SK-N-SH treated with all-trans-retinoic acid at 6 μM for 48 hours (cell line): ENCODE measurements at regions not wholly inside any gene's neighbourhood (a gene's known extent, or its start where the extent isn't known, plus 50 kb on each side); places are given as distances from the start of the nearest gene placed in this dataset.

Experiments used
- ATAC-seq: fragments of 200-7000 bp; cut with Tn5 transposase; 3 replicates; pipeline ENCODE4 v1.9.1; 2020; ENCODE audit warnings: mild to moderate bottlenecking, moderate library complexity
- ARNTL ChIP-seq: fragments of 450-650 bp; formaldehyde crosslinking; IDR thresholded peaks from 2 replicates; pipeline ENCODE4 v1.5.0; 2020; ENCODE audit warnings: low read depth, mild to moderate bottlenecking, moderate library complexity, borderline replicate concordance
- BACH2 ChIP-seq: fragments of 250-450 bp; sonication (Bioruptor Pico); IDR thresholded peaks from 2 replicates; pipeline ENCODE4 v1.9.0; 2021; ENCODE audit warnings: mild to moderate bottlenecking, borderline replicate concordance
- CSDC2 ChIP-seq: fragments of 250-450 bp; sonication (Bioruptor Pico); IDR thresholded peaks from 2 replicates; pipeline ENCODE4 v1.5.0; 2020; ENCODE audit warnings: mild to moderate bottlenecking, moderate library complexity
- ESRRG ChIP-seq: fragments of 250-450 bp; sonication (Bioruptor Pico); IDR thresholded peaks from 2 replicates; pipeline ENCODE4 v1.6.1; 2021; ENCODE audit warnings: mild to moderate bottlenecking
- GLIS3 ChIP-seq: fragments of 250-450 bp; sonication (Bioruptor Pico); IDR thresholded peaks from 2 replicates; pipeline ENCODE4 v1.5.0; 2020; ENCODE audit warnings: mild to moderate bottlenecking, moderate library complexity
- ISL1 ChIP-seq: fragments of 250-450 bp; sonication (Bioruptor Pico); IDR thresholded peaks from 2 replicates; pipeline ENCODE4 v2.1.2; 2022; ENCODE audit warnings: mild to moderate bottlenecking, moderate library complexity
- OSR1 ChIP-seq: fragments of 250-450 bp; sonication (Bioruptor Pico); IDR thresholded peaks from 2 replicates; pipeline ENCODE4 v1.8.0; 2022; ENCODE audit warnings: moderate library complexity, mild to moderate bottlenecking, inconsistent platforms
- PATZ1 ChIP-seq: fragments of 250-450 bp; sonication (Bioruptor Pico); IDR thresholded peaks from 2 replicates; pipeline ENCODE4 v1.8.0; 2020; ENCODE audit warnings: mild to moderate bottlenecking, moderate library complexity, borderline replicate concordance
- PPARA ChIP-seq: fragments of 250-450 bp; sonication (Bioruptor Pico); IDR thresholded peaks from 2 replicates; pipeline ENCODE4 v1.5.0; 2020; ENCODE audit warnings: mild to moderate bottlenecking, borderline replicate concordance
- RARB ChIP-seq: fragments of 250-450 bp; sonication (Bioruptor Pico); IDR thresholded peaks from 2 replicates; pipeline ENCODE4 v1.8.0; 2021; ENCODE audit warnings: mild to moderate bottlenecking, moderate library complexity
- SNAI2 ChIP-seq: fragments of 250-450 bp; sonication (Bioruptor Pico); IDR thresholded peaks from 2 replicates; pipeline ENCODE4 v1.5.0; 2020; ENCODE audit warnings: mild to moderate bottlenecking, moderate library complexity
- TCF4 ChIP-seq: fragments of 250-450 bp; sonication (Bioruptor Pico); IDR thresholded peaks from 2 replicates; pipeline ENCODE4 v1.8.0; 2021; ENCODE audit warnings: mild to moderate bottlenecking, moderate library complexity, borderline replicate concordance
- TOX ChIP-seq: fragments of 250-450 bp; sonication (Bioruptor Pico); IDR thresholded peaks from 2 replicates; pipeline ENCODE4 v1.8.0; 2021; ENCODE audit warnings: mild to moderate bottlenecking, moderate library complexity, borderline replicate concordance
- TSHZ2 ChIP-seq: fragments of 250-450 bp; sonication (Bioruptor Pico); IDR thresholded peaks from 2 replicates; pipeline ENCODE4 v1.5.0; 2020; ENCODE audit warnings: mild to moderate bottlenecking, moderate library complexity
- ZFP3 ChIP-seq: fragments of 250-450 bp; sonication (Bioruptor Pico); IDR thresholded peaks from 2 replicates; pipeline ENCODE4 v1.5.0; 2020; ENCODE audit warnings: mild to moderate bottlenecking, moderate library complexity
- ZFP30 ChIP-seq: fragments of 450-650 bp; formaldehyde crosslinking; IDR thresholded peaks from 2 replicates; pipeline ENCODE4 v1.5.0; 2022; ENCODE audit warnings: mild to moderate bottlenecking, moderate library complexity
- ZNF565 ChIP-seq: fragments of 450-650 bp; formaldehyde crosslinking; conservative IDR thresholded peaks from 2 replicates; pipeline ENCODE4 v1.5.0; 2020; ENCODE audit warnings: low read depth, mild to moderate bottlenecking, moderate library complexity
- ZNF70 ChIP-seq: fragments of 450-650 bp; formaldehyde crosslinking; IDR thresholded peaks from 2 replicates; pipeline ENCODE4 v1.5.0; 2020; ENCODE audit warnings: mild to moderate bottlenecking, moderate library complexity
- ZNF8 ChIP-seq: fragments of 450-650 bp; formaldehyde crosslinking; IDR thresholded peaks from 2 replicates; pipeline ENCODE4 v1.5.0; 2020; ENCODE audit warnings: mild to moderate bottlenecking, moderate library complexity
- TF ChIP-seq, protein P1 (sequence below): fragments of 250-450 bp; sonication (Bioruptor Pico); IDR thresholded peaks from 2 replicates; pipeline ENCODE4 v1.5.1; 2021; ENCODE audit warnings: mild to moderate bottlenecking, moderate library complexity
- TF ChIP-seq, protein P2 (sequence below): fragments of 250-450 bp; sonication (Bioruptor Pico); IDR thresholded peaks from 2 replicates; pipeline ENCODE4 v1.5.1; 2020; ENCODE audit warnings: low read depth, mild to moderate bottlenecking, moderate library complexity
- TF ChIP-seq, protein P3 (sequence below): fragments of 250-450 bp; sonication (Bioruptor Pico); IDR thresholded peaks from 2 replicates; pipeline ENCODE4 v1.8.0; 2021; ENCODE audit warnings: low read depth, mild to moderate bottlenecking, moderate library complexity, borderline replicate concordance

GRCh38 chr17:70235252-70235651, 65.9 kb downstream of the KCNJ2 start:
- no peak for ATAC-seq
- TF ChIP-seq ZNF70 (CRISPR knock-in tag) (no peak), RARB (CRISPR knock-in tag) (no peak), TOX (CRISPR knock-in tag) (no peak), ZFP30 (no peak), TCF4 (CRISPR knock-in tag) (no peak), ZFP3 (no peak), PPARA (CRISPR knock-in tag) (no peak)

DNA sequence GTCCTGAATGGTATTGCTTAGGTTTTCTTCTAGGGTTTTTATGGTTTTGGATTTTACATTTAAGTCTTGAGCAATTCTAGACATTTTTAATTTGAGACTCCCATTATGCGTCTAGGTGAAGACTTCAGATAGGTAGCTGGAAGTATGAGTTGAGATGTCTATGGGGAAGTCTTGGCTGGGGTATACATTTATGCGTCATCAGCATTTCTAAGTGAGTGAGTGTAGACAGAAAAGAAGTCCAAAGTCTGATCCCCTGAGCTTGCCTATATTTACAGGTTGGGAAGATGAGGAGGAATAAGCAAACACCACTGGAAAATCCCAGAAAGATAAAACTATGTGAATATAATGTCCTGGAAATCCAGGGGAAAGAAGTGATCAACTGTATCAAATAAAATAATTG, 68.9 kb downstream of the KCNJ2 start:
- TF ChIP-seq ZNF8 (CRISPR knock-in tag) (no peak), ZNF565 (no peak), TOX (CRISPR knock-in tag) (no peak), ISL1 (CRISPR knock-in tag) (no peak), TCF4 (CRISPR knock-in tag) (no peak), ZFP3 (no peak), ESRRG (CRISPR knock-in tag) (no peak), PATZ1 (CRISPR knock-in tag) (no peak), TSHZ2 (CRISPR knock-in tag) (no peak), BACH2 (CRISPR knock-in tag) (no peak), ARNTL (CRISPR knock-in tag) (no peak), OSR1 (CRISPR knock-in tag) (no peak), CSDC2 (CRISPR knock-in tag) (no peak), SNAI2 (CRISPR knock-in tag) (no peak), PPARA (CRISPR knock-in tag) (no peak)
- TF ChIP-seq, protein P1, sequence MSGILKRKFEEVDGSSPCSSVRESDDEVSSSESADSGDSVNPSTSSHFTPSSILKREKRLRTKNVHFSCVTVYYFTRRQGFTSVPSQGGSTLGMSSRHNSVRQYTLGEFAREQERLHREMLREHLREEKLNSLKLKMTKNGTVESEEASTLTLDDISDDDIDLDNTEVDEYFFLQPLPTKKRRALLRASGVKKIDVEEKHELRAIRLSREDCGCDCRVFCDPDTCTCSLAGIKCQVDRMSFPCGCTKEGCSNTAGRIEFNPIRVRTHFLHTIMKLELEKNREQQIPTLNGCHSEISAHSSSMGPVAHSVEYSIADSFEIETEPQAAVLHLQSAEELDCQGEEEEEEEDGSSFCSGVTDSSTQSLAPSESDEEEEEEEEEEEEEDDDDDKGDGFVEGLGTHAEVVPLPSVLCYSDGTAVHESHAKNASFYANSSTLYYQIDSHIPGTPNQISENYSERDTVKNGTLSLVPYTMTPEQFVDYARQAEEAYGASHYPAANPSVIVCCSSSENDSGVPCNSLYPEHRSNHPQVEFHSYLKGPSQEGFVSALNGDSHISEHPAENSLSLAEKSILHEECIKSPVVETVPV (CRISPR knock-in tag), result no peak
- TF ChIP-seq, protein P2, sequence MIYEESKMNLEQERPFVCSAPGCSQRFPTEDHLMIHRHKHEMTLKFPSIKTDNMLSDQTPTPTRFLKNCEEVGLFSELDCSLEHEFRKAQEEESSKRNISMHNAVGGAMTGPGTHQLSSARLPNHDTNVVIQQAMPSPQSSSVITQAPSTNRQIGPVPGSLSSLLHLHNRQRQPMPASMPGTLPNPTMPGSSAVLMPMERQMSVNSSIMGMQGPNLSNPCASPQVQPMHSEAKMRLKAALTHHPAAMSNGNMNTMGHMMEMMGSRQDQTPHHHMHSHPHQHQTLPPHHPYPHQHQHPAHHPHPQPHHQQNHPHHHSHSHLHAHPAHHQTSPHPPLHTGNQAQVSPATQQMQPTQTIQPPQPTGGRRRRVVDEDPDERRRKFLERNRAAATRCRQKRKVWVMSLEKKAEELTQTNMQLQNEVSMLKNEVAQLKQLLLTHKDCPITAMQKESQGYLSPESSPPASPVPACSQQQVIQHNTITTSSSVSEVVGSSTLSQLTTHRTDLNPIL (CRISPR knock-in tag), result no peak
- TF ChIP-seq, protein P3, sequence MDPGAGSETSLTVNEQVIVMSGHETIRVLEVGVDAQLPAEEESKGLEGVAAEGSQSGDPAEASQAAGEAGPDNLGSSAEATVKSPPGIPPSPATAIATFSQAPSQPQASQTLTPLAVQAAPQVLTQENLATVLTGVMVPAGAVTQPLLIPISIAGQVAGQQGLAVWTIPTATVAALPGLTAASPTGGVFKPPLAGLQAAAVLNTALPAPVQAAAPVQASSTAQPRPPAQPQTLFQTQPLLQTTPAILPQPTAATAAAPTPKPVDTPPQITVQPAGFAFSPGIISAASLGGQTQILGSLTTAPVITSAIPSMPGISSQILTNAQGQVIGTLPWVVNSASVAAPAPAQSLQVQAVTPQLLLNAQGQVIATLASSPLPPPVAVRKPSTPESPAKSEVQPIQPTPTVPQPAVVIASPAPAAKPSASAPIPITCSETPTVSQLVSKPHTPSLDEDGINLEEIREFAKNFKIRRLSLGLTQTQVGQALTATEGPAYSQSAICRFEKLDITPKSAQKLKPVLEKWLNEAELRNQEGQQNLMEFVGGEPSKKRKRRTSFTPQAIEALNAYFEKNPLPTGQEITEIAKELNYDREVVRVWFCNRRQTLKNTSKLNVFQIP (CRISPR knock-in tag), result no peak
- no peak for ATAC-seq

DNA sequence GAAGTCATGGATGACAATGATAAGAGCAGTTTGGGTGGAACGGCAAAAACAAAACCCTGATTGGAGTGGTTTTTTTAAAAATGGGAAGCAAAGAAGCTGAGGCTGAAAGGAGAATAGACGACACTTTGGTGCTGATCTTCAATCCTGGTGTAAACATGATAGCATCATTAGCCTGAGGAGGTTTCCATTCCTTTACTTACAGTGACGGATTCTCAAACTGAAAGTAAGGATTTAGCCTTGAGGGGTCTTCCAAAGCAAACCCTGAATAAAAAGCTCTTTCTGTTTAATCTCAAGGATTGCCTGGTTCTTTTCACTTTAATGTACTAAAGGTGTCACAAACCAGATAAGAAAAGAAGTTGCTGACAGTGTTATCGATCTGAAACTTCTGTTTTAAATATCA, 69.3 kb downstream of the KCNJ2 start:
- peak; percentile 48 for ATAC-seq
- TF ChIP-seq OSR1 (CRISPR knock-in tag) (no peak), GLIS3 (no peak), RARB (CRISPR knock-in tag) (no peak)
